GM21390 (cell line): ENCODE measurements at regions not wholly inside any gene's neighbourhood (a gene's known extent, or its start where the extent isn't known, plus 50 kb on each side); places are given as distances from the start of the nearest gene placed in this dataset.
A peak's percentile ranks its signal among the peaks of the same experiment; 100 is the strongest.
"Not testable (repeated sequence)": the region's sequence is repeated elsewhere in the genome, so short reads cannot be mapped to it uniquely, and the experiment has no call there.

Source experiments
- ATAC-seq: cut with Tn5 transposase; IDR thresholded peaks from one replicate; pipeline ENCODE4 v1.9.1; 2021; ENCODE audit not compliant: unreplicated experiment

- no peak for ATAC-seq
Measured at GRCh38 chr6:27679964-27680694, 207.2 kb upstream of the ZNF184 start.

- no peak for ATAC-seq
Measured at GRCh38 chr6:27679308-27679963, 206.5 kb upstream of the ZNF184 start.

GRCh38 chr6:27678469-27678868 is 205.6 kb upstream of the ZNF184 start:
- no peak for ATAC-seq

DNA sequence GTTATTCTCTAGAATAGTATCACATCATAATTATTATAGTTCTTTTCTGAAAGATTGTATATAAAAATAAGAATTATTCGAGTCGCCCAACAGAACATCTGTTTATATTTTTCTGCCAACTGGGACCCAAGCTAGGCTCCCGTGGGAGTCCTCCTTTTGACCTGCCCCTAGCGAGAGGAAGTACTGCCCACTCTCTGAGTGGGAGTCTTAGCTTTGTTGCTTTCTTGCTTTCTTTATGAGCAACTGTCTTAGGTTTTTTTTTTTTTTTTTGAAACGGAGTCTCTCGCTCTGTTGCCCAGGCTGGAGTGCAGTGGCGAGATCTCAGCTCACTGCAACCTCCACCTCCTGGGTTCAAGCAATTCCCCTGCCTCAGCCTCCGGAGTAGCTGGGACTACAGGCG is 202.0 kb upstream of the ZNF184 start:
- ATAC-seq = no peak

GRCh38 chr6:27672113-27672799 is 199.4 kb upstream of the ZNF184 start:
- peak; percentile 75 for ATAC-seq

- ATAC-seq = no peak
Measured at GRCh38 chr6:27669624-27670301, 196.9 kb upstream of the ZNF184 start.

DNA sequence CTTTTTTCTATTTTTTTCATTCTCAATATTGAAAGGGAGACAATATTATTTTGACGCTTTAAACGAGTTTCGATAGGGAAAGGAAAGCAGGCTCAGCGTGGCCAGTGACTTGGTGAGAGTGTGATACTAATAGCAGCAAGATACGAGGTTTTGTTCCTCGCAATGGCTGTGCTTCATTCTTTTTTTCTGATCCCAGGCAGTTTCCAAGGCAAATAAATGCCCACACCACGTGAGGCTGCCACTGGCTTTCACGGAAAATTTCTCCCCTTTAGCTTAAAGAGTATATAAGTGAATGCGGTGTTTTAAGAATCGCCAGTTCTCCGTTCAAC is 196.4 kb upstream of the ZNF184 start:
- ATAC-seq = no peak

- ATAC-seq = no peak
Measured at GRCh38 chr6:27668442-27669294, 195.8 kb upstream of the ZNF184 start.

DNA sequence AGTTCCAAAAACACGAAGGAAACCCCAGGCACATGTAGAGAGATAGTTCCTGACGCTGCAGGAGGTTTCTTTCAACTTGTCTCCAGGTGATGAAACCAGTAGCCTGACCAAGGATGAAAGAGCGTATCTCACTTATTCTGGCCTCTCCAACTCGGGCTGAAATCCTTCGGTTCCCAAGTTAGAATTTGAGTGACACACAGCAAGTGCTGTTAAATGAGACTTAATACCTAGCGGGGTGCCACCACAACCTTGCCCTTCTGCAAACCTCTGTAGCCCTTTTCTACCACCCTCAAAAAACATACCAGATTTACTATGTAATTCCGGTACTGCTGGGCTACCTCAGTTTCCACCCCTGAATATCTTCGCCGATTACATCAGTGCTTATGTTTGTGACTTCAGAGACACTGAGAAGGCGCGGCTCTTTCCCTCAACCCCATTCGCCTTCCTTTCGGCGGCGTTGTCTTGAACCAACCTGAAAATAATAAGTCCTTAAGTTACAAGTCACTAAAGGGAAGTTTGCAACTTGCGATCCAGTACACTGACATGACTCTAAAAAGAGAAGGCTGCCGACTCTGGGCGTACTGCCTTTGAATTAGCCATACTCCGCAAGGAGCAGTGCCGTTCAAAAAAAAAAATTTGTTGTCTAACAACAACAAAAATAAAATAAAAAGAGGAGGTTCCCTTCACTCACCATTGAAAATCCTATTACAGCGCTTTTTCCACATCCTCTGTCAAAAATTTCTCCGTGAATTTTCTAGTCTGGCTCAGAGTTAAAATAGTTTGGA is 194.9 kb upstream of the ZNF184 start:
- no peak for ATAC-seq

DNA sequence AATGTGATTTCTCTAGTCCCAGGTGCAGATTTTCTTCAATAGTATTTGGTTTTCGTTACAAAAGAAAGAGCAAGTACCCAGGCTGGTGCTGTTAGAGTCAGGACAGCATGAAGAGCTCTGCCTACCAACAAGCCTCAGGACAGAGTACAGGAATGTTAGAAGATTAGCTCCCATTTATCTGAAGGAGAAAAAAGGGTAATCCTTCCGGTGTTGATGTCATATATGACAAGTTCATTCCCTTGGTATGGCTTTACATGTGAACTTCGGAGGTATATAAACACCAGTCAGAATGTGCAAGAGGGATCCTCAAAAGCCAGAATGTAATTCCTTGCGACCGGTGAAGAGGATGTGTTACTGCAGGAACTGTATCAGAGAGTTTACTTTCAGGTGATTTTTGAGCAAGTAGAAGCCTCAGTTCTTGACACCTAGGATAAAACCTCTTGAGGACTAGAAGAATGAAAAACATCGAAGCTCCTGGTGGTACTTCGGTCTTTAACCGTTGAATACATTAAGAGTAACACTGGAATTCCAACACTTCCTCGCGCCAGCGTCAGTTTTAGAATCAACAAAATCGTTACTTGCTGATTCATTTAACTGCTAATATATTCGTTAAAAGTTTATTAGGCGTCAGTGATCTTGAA is 194.2 kb upstream of the ZNF184 start:
- no peak for ATAC-seq

GRCh38 chr6:27662769-27663168 is 189.9 kb upstream of the ZNF184 start:
- ATAC-seq = no peak

DNA sequence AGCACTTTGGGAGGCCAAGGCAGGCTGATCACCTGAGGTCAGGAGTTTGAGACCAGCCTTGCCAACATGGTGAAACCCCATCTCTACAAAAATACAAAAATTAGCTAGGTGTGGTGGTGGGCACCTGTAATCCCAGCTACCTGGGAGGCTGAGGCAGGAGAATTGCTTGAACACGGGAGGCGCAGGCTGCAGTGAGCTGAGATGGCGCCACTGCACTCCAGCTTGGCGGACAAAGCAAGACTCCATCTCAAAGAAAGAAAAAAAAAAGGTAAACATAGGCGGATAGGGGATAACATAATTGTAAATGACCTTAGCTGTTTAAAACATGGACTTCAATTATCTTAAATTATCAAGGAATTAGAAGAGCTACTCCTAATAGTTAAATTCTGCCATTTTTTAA is 189.3 kb upstream of the ZNF184 start:
- ATAC-seq = not testable (repeated sequence)

- not testable (repeated sequence) for ATAC-seq
Measured at GRCh38 chr6:27653143-27653825, 180.4 kb upstream of the ZNF184 start.

DNA sequence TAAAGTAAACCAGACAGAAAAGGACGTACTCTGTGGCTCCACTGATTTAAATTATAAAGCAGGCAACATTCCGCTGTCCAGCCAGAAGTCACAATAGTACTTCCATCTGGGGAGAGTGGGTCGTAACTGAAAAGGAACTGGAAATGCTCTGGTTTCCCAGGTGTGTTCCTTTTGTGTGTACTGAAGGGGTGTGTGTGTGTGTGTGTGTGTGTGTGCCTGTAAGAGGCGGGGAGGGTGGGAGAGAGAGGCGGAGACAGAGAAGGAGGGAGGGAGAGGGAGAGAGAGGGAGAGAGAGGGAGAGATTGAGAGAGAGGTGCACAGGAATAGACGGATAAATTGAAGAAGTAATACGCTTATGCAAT is 178.4 kb upstream of the ZNF184 start:
- no peak for ATAC-seq

GRCh38 chr6:27650620-27651370 is 177.9 kb upstream of the ZNF184 start:
- no peak for ATAC-seq

DNA sequence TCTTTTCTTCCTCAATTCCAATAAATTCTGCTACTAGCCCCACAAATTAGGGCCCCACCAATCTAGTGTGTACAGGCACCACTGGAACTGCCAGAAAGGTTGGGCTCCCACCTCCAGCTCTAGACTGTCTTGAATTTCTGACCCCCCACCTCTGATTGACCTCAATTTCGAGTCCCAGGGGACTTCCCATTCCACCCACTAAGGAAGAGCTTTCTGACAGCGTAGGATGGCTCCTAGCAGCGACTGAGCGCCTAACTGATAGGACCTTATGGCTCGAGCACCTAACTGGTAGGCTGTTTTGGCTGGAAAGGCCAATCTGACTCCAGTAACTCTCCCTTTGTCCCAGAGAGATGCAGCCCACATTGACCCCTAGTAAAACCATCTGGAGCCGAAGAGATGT is 171.6 kb upstream of the ZNF184 start:
- ATAC-seq = no peak

DNA sequence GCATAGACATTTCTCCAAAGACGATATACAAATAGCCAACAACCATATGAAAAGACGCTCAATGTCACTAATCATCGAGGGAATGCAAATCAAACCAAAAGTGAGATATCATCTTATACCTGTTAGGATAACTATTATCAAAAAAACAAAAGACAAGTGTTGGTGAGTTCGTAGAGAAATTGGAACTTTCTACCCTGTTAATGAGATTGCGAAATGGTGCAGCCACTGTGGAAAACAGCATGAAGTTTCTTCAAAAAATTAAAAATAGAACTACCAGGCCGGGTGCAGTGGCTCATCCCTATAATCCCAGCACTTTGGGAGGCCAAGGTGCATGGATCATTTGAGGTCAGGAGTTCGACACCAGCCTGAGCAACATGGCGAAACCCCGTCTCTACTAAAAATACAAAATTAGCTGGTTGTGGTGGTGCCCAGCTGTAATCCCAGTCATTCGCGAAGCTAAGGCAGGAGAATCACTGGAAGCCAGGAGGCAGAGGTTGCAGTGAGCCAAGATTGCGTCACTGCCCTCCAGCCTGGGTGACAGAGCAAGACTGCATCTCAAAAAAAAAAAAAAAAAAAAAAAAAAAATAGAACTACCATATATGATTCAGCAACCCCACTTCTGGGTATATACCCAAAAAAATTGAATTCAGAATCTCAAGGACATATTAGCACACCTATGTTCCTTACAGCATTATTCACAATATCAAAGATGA is 170.0 kb upstream of the ZNF184 start:
- ATAC-seq = no peak

DNA sequence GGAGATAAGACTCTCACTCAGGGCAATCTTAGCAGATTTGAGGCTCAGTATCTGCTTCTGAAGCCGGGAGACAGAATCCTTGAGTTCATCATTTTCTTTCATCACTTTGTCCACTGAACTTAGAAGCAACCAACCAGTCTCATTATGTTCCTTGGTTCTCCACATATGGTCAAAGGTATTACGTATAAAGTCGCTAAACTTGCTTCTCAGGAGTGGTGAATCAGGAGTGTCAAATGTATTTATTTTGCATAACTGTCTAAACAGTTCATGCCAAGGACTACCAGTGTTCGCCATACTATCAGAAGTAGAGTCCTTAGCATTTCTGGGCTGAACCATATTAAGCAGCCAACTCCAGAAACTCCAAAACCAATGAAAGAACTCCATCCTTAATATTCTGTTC is 163.0 kb upstream of the ZNF184 start:
- ATAC-seq = not testable (repeated sequence)
